Natural killer cell (primary cell): ENCODE measurements at regions not wholly inside any gene's neighbourhood (a gene's known extent, or its start where the extent isn't known, plus 50 kb on each side); places are given as distances from the start of the nearest gene placed in this dataset.

Experiments used
- ATAC-seq, 3 donors: fragments of 150-1000 bp in 2 of 3; fragments of 200-7000 bp in 1 of 3; cut with Tn5 transposase; 1 replicate in 1 of 3; 2 replicates in 2 of 3; pipeline ENCODE4 v1.10.0; 2021; ENCODE audit warnings: mild to moderate bottlenecking in 2 of 3, moderate library complexity in 2 of 3
- DNase-seq, 2 donors: peaks; one replicate each; pipeline versions ENCODE4 v3.0.0 to v3.0.0-alpha.2; 2013 to 2021; ENCODE audit warnings: mixed read lengths in 1 of 2
- H3K27ac ChIP-seq: one replicate; pipeline ENCODE4 v1.5.1; 2013; ENCODE audit warnings: mild to moderate bottlenecking, low read length
- H3K27me3 ChIP-seq: one replicate; pipeline ENCODE4 v1.6.1; 2013; ENCODE audit warnings: low read length; ENCODE audit not compliant: control insufficient read depth, insufficient read depth
- H3K36me3 ChIP-seq: one replicate; pipeline ENCODE4 v1.6.1; 2013; ENCODE audit warnings: low read length; ENCODE audit not compliant: control insufficient read depth, insufficient read depth
- H3K4me1 ChIP-seq: one replicate; pipeline ENCODE4 v1.6.1; 2013; ENCODE audit warnings: low read length; ENCODE audit not compliant: control insufficient read depth, insufficient read depth
- H3K4me3 ChIP-seq: one replicate; pipeline ENCODE4 v1.5.1; 2013; ENCODE audit warnings: low read length
- H3K9me3 ChIP-seq: one replicate; pipeline ENCODE4 v1.6.1; 2013; ENCODE audit warnings: low read length; ENCODE audit not compliant: control insufficient read depth, insufficient read depth
- H3K27ac Mint-ChIP-seq, 2 donors: one replicate each; pipeline ENCODE4 v1.8.0; 2022; ENCODE audit warnings: mild to moderate bottlenecking in 2 of 2, mixed read lengths in 2 of 2, moderate library complexity in 1 of 2
- H3K27me3 Mint-ChIP-seq, 2 donors: one replicate each; pipeline ENCODE4 v1.8.0; 2022; ENCODE audit warnings: low read depth in 2 of 2, mixed read lengths in 2 of 2
- H3K36me3 Mint-ChIP-seq: one replicate; pipeline ENCODE4 v1.8.0; 2022; ENCODE audit warnings: mixed read lengths
- H3K4me1 Mint-ChIP-seq, 2 donors: one replicate each; pipeline ENCODE4 v1.8.0; 2022; ENCODE audit warnings: mixed read lengths in 2 of 2
- H3K4me3 Mint-ChIP-seq: one replicate; pipeline ENCODE4 v1.8.0; 2022; ENCODE audit warnings: mild to moderate bottlenecking, moderate library complexity, mixed read lengths
- H3K9me3 Mint-ChIP-seq, 2 donors: one replicate each; pipeline ENCODE4 v1.8.0; 2022; ENCODE audit warnings: mixed read lengths in 2 of 2
- CTCF ChIP-seq: fragments of 200-600 bp; IDR thresholded peaks from one replicate; pipeline ENCODE4 v1.8.0; 2022; ENCODE audit warnings: antibody characterized with exemption
- WGBS: methylation state at CpG from one replicate; pipeline ENCODE4 v1.1.7; 2013; ENCODE audit warnings: missing lambda C conversion rate; ENCODE audit not compliant: insufficient coverage; 5-methylcytosine and 5-hydroxymethylcytosine counted together
- intact Hi-C: fragments of 100-400 bp; cut with micrococcal nuclease; formaldehyde crosslinking; loops from one replicate; pipeline ENCODE4 v1.14.2; 2022

DNA sequence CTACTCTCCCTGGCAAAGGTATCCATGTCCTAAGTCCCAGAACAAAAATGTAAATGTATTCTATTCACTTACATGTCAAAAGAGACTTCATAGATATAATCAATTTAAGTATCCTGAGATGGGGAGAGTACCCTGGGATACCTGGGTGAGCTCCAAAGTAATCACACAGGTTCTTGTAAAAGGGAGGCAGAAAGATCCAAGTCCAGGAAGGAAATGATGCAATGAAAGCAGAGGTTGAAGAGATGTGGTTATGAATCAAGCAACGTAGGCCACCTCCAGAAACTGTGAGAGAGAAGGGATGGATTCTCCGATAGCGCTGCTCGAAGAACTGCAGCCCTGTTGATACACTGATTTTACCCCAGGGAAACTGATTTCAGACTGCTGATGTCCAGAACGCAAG is 93.9 kb upstream of the VGLL3 start:
- Histone ChIP-seq H3K36me3 (no peaks in the 10 kb centered on the region), H3K4me3 (no peak overlapping the region), H3K27me3 (no peaks in the 10 kb centered on the region), H3K9me3 (no peaks in the 10 kb centered on the region), H3K4me1 (peaks cover 13% of the 10 kb centered on the region), H3K27ac (no peak overlapping the region)
- intact Hi-C loops, result no loop called here
- no peaks in the 10 kb centered on the region for H3K36me3 Mint-ChIP-seq
- no peaks in the 10 kb centered on the region for H3K27me3 Mint-ChIP-seq
- no peak for DNase-seq
- ATAC-seq, result no peak
- H3K9me3 Mint-ChIP-seq, result peaks cover 0 to 2% of the 10 kb centered on the region in 2 donors
- WGBS, result 74% methylated on average over 4 of the region's 5 CpGs
- no peak overlapping the region for H3K4me3 Mint-ChIP-seq
- H3K4me1 Mint-ChIP-seq, result peaks cover 0 to 7% of the 10 kb centered on the region in 2 donors
- H3K27ac Mint-ChIP-seq, result no peak overlapping the region
- TF ChIP-seq CTCF, result no peak

GRCh38 chr3:87082796-87083440 is 92.0 kb upstream of the VGLL3 start:
- Histone ChIP-seq H3K4me3 (no peak overlapping the region), H3K36me3 (no peaks in the 10 kb centered on the region), H3K4me1 (no peaks in the 10 kb centered on the region), H3K27ac (no peak overlapping the region), H3K27me3 (no peaks in the 10 kb centered on the region), H3K9me3 (no peaks in the 10 kb centered on the region)
- TF ChIP-seq CTCF, result no peak
- intact Hi-C loops, result no loop called here
- DNase-seq (no peak), ATAC-seq (no peak)
- Mint-ChIP-seq H3K27me3 (no peaks in the 10 kb centered on the region), H3K4me1 (no peaks in the 10 kb centered on the region), H3K36me3 (no peaks in the 10 kb centered on the region), H3K4me3 (no peak overlapping the region), H3K27ac (no peak overlapping the region), H3K9me3 (peaks cover 2 to 3% of the 10 kb centered on the region in 2 donors)
- WGBS, result 63% methylated on average over 6 of the region's 6 CpGs

- Histone ChIP-seq H3K4me3 (no peak overlapping the region), H3K36me3 (no peaks in the 10 kb centered on the region), H3K4me1 (no peaks in the 10 kb centered on the region), H3K27ac (no peak overlapping the region), H3K27me3 (no peaks in the 10 kb centered on the region), H3K9me3 (no peaks in the 10 kb centered on the region)
- DNase-seq, result no peak
- WGBS, result 87% methylated on average over 1 of the region's 2 CpGs
- H3K27ac Mint-ChIP-seq, result no peak overlapping the region
- peaks cover 0 to 3% of the 10 kb centered on the region in 2 donors for H3K9me3 Mint-ChIP-seq
- H3K27me3 Mint-ChIP-seq, result no peaks in the 10 kb centered on the region
- H3K4me3 Mint-ChIP-seq, result no peak overlapping the region
- ATAC-seq, result no peak
- H3K4me1 Mint-ChIP-seq, result no peaks in the 10 kb centered on the region
- intact Hi-C loops, result no loop called here
- no peak for TF ChIP-seq CTCF
- H3K36me3 Mint-ChIP-seq, result no peaks in the 10 kb centered on the region
These were observed 86.4 kb upstream of the VGLL3 start for GRCh38 chr3:87077355-87077754.

- Mint-ChIP-seq H3K27me3 (no peaks in the 10 kb centered on the region), H3K4me3 (no peak overlapping the region), H3K27ac (no peak overlapping the region), H3K4me1 (no peaks in the 10 kb centered on the region), H3K9me3 (peaks cover 0 to 3% of the 10 kb centered on the region in 2 donors), H3K36me3 (no peaks in the 10 kb centered on the region)
- Histone ChIP-seq H3K4me3 (no peak overlapping the region), H3K36me3 (no peaks in the 10 kb centered on the region), H3K9me3 (no peaks in the 10 kb centered on the region), H3K27me3 (no peaks in the 10 kb centered on the region), H3K27ac (no peak overlapping the region), H3K4me1 (no peaks in the 10 kb centered on the region)
- ATAC-seq (no peak), DNase-seq (no peak)
- no peak for TF ChIP-seq CTCF
- WGBS, result no CpG with 5 or more reads among the region's 3 CpGs
- intact Hi-C loops, result no loop called here
These were observed 86.0 kb upstream of the VGLL3 start for GRCh38 chr3:87076946-87077345.
